A549 (cell line): ENCODE measurements at regions not wholly inside any gene's neighbourhood (a gene's known extent, or its start where the extent isn't known, plus 50 kb on each side); places are given as distances from the start of the nearest gene placed in this dataset.

ENCODE experiments used
- ATOH8 ChIP-seq: fragments of 250-450 bp; sonication (Bioruptor Pico); IDR thresholded peaks from 2 replicates; pipeline ENCODE4 v1.5.0; 2020; ENCODE audit warnings: low read depth, mild to moderate bottlenecking, moderate library complexity
- BHLHE40 ChIP-seq: IDR thresholded peaks from 2 replicates; pipeline ENCODE4 v1.6.1; 2012; ENCODE audit warnings: low read depth, low read length, inconsistent platforms
- CHD2 ChIP-seq: fragments of 150-350 bp; IDR thresholded peaks from 2 replicates; pipeline ENCODE4 v1.6.1; 2014; ENCODE audit warnings: low read length; ENCODE audit not compliant: partially characterized antibody
- MAX ChIP-seq: IDR thresholded peaks from 2 replicates; pipeline ENCODE4 v1.6.1; 2012
- NFE2L2 ChIP-seq: fragments of 150-350 bp; conservative IDR thresholded peaks from 2 replicates; pipeline ENCODE4 v1.6.1; 2014; ENCODE audit warnings: low read length
- POLR2A ChIP-seq: IDR thresholded peaks from 2 replicates; pipeline ENCODE4 v1.6.1; 2012; ENCODE audit warnings: mild to moderate bottlenecking, low read length
- RAD21 ChIP-seq, 2 experiments: fragments of >200 bp in 1 of 2; sonication (Bioruptor Twin) in 1 of 2; formaldehyde crosslinking in 1 of 2; IDR thresholded peaks in 1 of 2; conservative IDR thresholded peaks in 1 of 2; 2 replicates in 1 of 2; 3 replicates in 1 of 2; pipeline ENCODE4 v1.6.1; 2012 to 2018; ENCODE audit warnings: inconsistent platforms in 1 of 2
- SMC3 ChIP-seq: fragments of >200 bp; sonication (Bioruptor Twin); formaldehyde crosslinking; IDR thresholded peaks from 3 replicates; pipeline ENCODE4 v1.6.1; 2018; ENCODE audit warnings: inconsistent platforms
- TF ChIP-seq, protein P1 (sequence below): fragments of >200 bp; sonication (Bioruptor Twin); formaldehyde crosslinking; IDR thresholded peaks from 3 replicates; pipeline ENCODE4 v1.5.1; 2016
- TF ChIP-seq, protein P2 (sequence below): IDR thresholded peaks from 2 replicates; pipeline ENCODE4 v1.6.1; 2012

GRCh38 chr2:215803150-215803549 is 210.2 kb downstream of the MREG start:
- TF ChIP-seq SMC3: no peak
- TF ChIP-seq, protein P1, sequence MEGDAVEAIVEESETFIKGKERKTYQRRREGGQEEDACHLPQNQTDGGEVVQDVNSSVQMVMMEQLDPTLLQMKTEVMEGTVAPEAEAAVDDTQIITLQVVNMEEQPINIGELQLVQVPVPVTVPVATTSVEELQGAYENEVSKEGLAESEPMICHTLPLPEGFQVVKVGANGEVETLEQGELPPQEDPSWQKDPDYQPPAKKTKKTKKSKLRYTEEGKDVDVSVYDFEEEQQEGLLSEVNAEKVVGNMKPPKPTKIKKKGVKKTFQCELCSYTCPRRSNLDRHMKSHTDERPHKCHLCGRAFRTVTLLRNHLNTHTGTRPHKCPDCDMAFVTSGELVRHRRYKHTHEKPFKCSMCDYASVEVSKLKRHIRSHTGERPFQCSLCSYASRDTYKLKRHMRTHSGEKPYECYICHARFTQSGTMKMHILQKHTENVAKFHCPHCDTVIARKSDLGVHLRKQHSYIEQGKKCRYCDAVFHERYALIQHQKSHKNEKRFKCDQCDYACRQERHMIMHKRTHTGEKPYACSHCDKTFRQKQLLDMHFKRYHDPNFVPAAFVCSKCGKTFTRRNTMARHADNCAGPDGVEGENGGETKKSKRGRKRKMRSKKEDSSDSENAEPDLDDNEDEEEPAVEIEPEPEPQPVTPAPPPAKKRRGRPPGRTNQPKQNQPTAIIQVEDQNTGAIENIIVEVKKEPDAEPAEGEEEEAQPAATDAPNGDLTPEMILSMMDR: no peak
- TF ChIP-seq CHD2: no peak
- no peak for TF ChIP-seq POLR2A
- TF ChIP-seq RAD21 (conservative IDR thresholded peaks at IDR 0.05 in 1 of 2, IDR thresholded peaks at IDR 0.05 in 1 of 2): no peak
- TF ChIP-seq ATOH8 (CRISPR knock-in tag): no peak
- TF ChIP-seq MAX: no peak
- TF ChIP-seq BHLHE40: no peak
- peak; percentile 60 for TF ChIP-seq NFE2L2
- TF ChIP-seq, protein P2, sequence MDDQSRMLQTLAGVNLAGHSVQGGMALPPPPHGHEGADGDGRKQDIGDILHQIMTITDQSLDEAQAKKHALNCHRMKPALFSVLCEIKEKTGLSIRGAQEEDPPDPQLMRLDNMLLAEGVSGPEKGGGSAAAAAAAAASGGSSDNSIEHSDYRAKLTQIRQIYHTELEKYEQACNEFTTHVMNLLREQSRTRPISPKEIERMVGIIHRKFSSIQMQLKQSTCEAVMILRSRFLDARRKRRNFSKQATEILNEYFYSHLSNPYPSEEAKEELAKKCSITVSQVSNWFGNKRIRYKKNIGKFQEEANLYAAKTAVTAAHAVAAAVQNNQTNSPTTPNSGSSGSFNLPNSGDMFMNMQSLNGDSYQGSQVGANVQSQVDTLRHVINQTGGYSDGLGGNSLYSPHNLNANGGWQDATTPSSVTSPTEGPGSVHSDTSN: no peak
